ENCODE measurements at regions not wholly inside any gene's neighbourhood (a gene's known extent, or its start where the extent isn't known, plus 50 kb on each side); places are given as distances from the start of the nearest gene placed in this dataset.

DNA sequence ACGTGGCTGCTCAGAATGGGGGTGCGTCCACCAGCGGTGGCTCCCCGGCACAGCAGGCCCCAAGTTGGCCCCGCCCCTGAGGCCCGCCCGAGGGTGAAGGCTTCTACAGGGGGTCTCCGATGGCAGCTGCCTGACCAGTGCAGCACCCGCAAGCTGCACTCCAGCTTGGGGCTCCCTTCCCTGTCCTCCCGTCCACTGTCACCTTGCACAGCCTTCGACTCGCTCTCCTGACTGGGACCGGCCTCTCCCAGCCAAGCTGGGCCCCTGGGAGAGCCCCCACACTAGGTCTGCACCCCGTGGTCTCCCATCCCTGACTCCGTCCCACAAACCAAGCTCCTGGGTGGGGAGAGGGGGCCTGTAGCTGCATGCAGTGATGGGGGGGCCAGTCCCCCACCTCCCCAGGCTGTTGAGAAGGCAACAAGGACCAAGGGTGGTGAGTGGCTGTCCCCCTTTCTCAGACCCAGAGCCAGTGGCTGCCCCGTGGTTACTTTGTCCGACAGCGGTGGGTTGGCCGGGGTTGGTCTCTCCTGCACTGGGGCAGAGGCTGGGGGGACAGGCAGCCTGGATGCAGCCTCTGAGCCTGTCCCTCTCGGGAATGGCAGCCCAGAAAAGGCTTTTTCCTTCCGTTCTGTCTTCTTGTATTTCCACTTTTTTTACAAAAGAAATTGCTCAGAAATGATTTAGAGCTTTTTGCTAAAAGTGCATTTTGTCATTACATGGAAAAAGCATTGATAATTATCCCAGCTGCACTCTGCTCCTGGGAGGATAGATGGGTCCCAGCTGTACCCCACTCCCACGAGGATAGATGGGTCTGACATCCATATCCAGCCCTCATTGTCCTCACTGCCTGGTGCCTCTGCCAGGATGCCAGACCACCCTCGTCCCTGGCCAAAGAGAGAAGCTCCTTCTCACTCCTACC, 217.0 kb downstream of the KIF26A start:
- Histone ChIP-seq H3K9ac (ENCODE audit: low read depth in 2 of 2, low read length in 2 of 2) (no peak overlapping the region), H3K4me3 (no peak overlapping the region), H3K36me3 (no peaks in the 10 kb centered on the region), H3K27ac (no peak overlapping the region), H3K27me3 (no peaks in the 10 kb centered on the region), H3K9me3 (no peaks in the 10 kb centered on the region), H3K4me1 (no peaks in the 10 kb centered on the region)
- intact Hi-C loops (cut with DNase I), result no loop called here
- TF ChIP-seq, protein P1, sequence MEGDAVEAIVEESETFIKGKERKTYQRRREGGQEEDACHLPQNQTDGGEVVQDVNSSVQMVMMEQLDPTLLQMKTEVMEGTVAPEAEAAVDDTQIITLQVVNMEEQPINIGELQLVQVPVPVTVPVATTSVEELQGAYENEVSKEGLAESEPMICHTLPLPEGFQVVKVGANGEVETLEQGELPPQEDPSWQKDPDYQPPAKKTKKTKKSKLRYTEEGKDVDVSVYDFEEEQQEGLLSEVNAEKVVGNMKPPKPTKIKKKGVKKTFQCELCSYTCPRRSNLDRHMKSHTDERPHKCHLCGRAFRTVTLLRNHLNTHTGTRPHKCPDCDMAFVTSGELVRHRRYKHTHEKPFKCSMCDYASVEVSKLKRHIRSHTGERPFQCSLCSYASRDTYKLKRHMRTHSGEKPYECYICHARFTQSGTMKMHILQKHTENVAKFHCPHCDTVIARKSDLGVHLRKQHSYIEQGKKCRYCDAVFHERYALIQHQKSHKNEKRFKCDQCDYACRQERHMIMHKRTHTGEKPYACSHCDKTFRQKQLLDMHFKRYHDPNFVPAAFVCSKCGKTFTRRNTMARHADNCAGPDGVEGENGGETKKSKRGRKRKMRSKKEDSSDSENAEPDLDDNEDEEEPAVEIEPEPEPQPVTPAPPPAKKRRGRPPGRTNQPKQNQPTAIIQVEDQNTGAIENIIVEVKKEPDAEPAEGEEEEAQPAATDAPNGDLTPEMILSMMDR (IDR thresholded peaks at IDR 0.05), result no peak
- DNase-seq, result no peak

DNA sequence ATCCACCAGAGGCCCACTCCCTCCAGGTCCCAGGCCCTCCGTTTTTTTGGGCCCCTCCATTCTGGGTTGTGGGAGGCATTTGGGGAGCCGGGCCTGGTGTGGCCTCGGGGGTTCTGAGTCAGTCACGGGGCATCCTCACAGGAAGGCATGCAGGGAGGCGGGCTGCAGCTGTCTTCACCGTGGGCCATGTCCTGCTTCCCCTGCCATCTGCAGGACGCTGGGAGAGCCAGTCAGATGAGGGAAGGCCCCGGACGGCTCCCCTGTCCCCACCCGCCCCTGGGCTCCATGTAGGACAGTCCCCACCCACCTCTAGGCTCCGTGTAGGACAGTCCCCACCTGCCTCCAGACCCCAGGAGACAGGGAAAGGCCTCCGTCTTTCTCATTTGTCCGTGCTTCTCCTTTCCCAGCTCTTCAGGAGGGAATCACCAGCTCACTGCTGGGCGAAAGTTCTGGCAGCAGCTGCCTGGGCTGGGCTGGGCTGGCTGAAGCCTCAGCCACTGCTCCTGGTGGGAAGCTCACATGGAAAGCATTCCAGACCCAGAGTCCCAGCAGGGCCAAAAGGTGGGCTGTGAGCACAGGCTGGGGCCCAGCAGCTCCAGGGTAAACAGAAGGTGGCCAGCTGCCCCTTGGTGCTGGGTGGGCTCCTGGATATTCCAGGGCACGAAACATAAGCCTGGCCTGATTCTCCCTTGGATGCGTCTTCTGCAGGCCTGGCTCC, 217.8 kb downstream of the KIF26A start:
- Histone ChIP-seq H3K9me3 (no peaks in the 10 kb centered on the region), H3K27me3 (no peaks in the 10 kb centered on the region), H3K9ac (ENCODE audit: low read depth in 2 of 2, low read length in 2 of 2) (no peak overlapping the region), H3K27ac (no peak overlapping the region), H3K4me1 (no peaks in the 10 kb centered on the region), H3K4me3 (no peak overlapping the region), H3K36me3 (no peaks in the 10 kb centered on the region)
- no peak for DNase-seq
- TF ChIP-seq, protein P1 (IDR thresholded peaks at IDR 0.05), result no peak
- intact Hi-C loops (cut with DNase I), result no loop called here

DNA sequence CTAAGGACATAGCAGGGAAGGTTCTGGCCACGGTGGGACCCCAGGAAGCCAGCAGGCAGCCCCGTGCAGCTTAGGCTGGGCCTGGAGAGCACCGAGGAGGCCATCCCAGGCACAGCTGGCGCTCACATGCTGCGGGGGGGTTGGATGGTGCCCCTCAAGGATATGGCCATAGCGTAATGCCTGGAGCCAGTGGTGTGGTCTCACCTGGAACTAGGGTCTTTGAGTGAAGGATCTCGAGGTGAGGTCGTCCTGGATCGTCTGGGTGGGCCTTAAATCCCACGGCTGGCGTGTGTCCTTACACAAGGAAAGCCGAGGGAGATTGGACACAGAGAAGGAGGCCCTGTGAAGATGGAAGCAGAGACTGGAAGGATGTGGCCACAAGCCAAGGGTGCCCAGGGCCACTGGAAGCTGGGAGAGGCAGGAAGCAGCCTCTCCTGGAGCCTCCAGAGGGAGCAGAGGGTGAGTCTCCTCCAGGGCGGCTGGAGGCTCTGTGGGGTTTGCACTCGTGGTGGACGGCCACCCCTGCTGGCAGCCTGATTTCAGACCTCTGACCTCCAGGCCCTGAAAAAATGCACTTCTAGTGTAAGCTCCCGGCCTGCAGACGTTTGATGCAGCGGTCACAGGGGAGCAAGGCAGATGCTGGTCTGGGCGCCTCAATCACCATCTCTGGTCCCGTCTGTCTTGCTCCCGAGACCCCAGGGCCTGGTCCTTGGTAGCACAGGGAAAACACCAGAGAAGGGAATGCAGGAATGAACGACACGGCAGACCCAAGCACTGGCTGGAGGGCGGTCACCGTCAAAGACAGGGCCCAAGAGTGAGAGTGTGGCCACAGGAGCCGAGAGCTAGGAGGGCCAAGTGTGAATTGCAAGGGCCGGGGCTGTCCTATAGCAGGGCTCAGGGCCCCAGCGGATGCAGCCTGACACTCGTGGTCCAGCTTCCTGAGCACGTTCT, 218.6 kb downstream of the KIF26A start:
- Histone ChIP-seq H3K27me3 (no peaks in the 10 kb centered on the region), H3K27ac (no peak overlapping the region), H3K4me3 (no peak overlapping the region), H3K9me3 (no peaks in the 10 kb centered on the region), H3K9ac (ENCODE audit: low read depth in 2 of 2, low read length in 2 of 2) (no peak overlapping the region), H3K4me1 (no peaks in the 10 kb centered on the region), H3K36me3 (no peaks in the 10 kb centered on the region)
- DNase-seq, result no peak
- TF ChIP-seq, protein P1 (IDR thresholded peaks at IDR 0.05), result no peak
- intact Hi-C loops (cut with DNase I), result no loop called here

DNA sequence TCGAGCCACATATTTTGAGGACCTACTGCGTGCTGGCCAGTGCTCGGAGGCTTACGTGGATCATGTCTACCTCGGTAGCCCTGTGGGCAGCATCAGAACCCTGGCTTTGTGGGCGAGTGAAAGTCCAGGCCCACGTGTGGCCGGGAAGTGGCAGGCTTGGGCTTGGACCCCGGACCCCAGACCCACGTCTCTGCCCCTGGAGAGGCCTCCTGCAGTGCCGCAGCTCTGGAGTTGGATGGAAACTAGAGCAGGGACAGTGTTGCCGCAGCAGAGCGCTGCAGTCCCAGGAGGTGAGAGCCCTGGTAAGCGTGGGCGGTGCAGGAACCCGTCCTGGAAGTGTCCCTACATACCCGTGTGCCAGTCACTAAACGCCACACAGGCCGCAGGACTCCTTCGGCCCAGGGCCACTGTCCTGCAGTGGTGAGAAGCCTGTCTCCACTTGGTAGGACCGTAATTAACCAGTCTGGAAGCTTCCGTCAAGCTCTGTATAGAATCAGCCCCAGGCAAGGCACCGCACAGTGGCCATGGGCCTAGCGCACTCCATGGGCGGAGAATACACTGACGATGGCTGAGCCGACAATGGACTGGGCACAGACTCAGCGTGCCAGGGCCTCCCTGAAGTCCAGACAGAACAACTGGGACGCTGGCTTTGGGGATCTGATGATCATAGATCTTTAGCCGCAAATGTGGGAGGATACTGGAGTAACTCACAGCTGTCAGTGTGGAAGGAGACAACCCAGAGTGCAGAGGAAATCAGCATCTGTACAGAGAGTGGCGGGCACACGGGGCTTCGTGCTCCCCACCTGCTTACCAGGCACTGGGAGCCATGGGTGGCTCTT, 219.5 kb downstream of the KIF26A start:
- no peak overlapping the region for H3K4me3 ChIP-seq
- TF ChIP-seq, protein P1 (IDR thresholded peaks at IDR 0.05), result no peak
- H3K4me1 ChIP-seq, result no peaks in the 10 kb centered on the region
- intact Hi-C loops (cut with DNase I), result no loop called here
- DNase-seq, result no peak
- H3K27me3 ChIP-seq, result no peaks in the 10 kb centered on the region
- no peak overlapping the region for H3K9ac ChIP-seq (ENCODE audit: low read depth in 2 of 2, low read length in 2 of 2)
- no peaks in the 10 kb centered on the region for H3K9me3 ChIP-seq
- no peaks in the 10 kb centered on the region for H3K36me3 ChIP-seq
- no peak overlapping the region for H3K27ac ChIP-seq
